OCI-LY3 (cell line): ENCODE measurements at regions not wholly inside any gene's neighbourhood (a gene's known extent, or its start where the extent isn't known, plus 50 kb on each side); places are given as distances from the start of the nearest gene placed in this dataset.

Experiments
- CTCF ChIP-seq: fragments of 200-600, 300-600 bp; sonication (generic); IDR thresholded peaks from 2 replicates; pipeline ENCODE4 v1.5.1; 2014; ENCODE audit warnings: antibody characterized with exemption, low read length, low read depth
- EZH2phosphoT487 ChIP-seq: fragments of 200-600 bp; shearing (Covaris generic); IDR thresholded peaks from 2 replicates; pipeline ENCODE4 v1.6.1; 2018; ENCODE audit warnings: antibody characterized with exemption, mixed run types, low read depth

- TF ChIP-seq CTCF (no peak), EZH2phosphoT487 (no peak)
These were observed 881.8 kb downstream of the FSCB start for GRCh38 chr14:43625294-43625693.
